HCT116 (cell line): ENCODE measurements at regions not wholly inside any gene's neighbourhood (a gene's known extent, or its start where the extent isn't known, plus 50 kb on each side); places are given as distances from the start of the nearest gene placed in this dataset.

Experiments
- ATAC-seq: fragments of 200-7000 bp; cut with Tn5 transposase; 2 replicates; pipeline ENCODE4 v1.9.1; 2020; ENCODE audit warnings: mild to moderate bottlenecking, moderate library complexity
- BruUV-seq: library from RNA; stranded (reverse); fragments of 400-500 nt; replicated peaks from 2 replicates; lab custom pipeline; 2021; lab: Mats Ljungman, UMichigan
- CTCF ChIA-PET: fragments of 300-600 bp; sonication (Branson Sonifier 250); formaldehyde crosslinking; loops from one replicate; lab custom pipeline; 2021; ENCODE audit warnings: antibody characterized with exemption; lab: Charles Lee
- POLR2A ChIA-PET: fragments of 300-600, 350-600 bp; sonication (Branson Sonifier 250); formaldehyde crosslinking; loops from one replicate; lab custom pipeline; 2021; ENCODE audit warnings: antibody characterized with exemption; lab: Charles Lee
- RAD21 ChIA-PET, 2 experiments: fragments of 300-600 bp; sonication (Branson Sonifier 250); formaldehyde crosslinking; loops; one replicate each; lab custom pipeline; 2023; ENCODE audit warnings: low total read pairs in 2 of 2; ENCODE audit not compliant: uncharacterized antibody in 2 of 2, unreplicated experiment in 2 of 2, low non-redundant PET in 1 of 2; lab: Charles Lee
- DNase-seq: peaks from one replicate; pipeline ENCODE4 v3.0.0-alpha.2; 2010; ENCODE audit warnings: low read depth, low spot score
- H2AFZ ChIP-seq: fragments of 200-600 bp; shearing (Covaris generic), sonication (generic); 2 replicates; pipeline ENCODE4 v1.6.1; 2017; ENCODE audit warnings: low read depth, mixed run types, mixed read lengths, antibody characterized with exemption, low read length; ENCODE audit not compliant: poor library complexity, severe bottlenecking
- H3K27ac ChIP-seq: 2 replicates; pipeline ENCODE4 v1.5.1; 2012; ENCODE audit warnings: low read depth, low read length
- H3K27me3 ChIP-seq: fragments of 200-600 bp; sonication (generic); 2 replicates; pipeline ENCODE4 v1.6.1; 2016; ENCODE audit warnings: mixed run types, low read length, mixed read lengths; ENCODE audit not compliant: insufficient read depth
- H3K36me3 ChIP-seq, 2 experiments: fragments of 200-500 bp in 1 of 2; fragments of 200-600 bp in 1 of 2; sonication (Bioruptor generic) in 1 of 2; sonication (generic) in 1 of 2; 2 replicates each; pipeline versions ENCODE4 v1.5.1 to v1.6.1; 2014 to 2016; ENCODE audit warnings: low read length in 2 of 2, inconsistent platforms in 1 of 2, mixed read lengths in 1 of 2, mixed run types in 1 of 2; ENCODE audit not compliant: insufficient read depth in 2 of 2, control insufficient read depth in 1 of 2
- H3K4me1 ChIP-seq, 2 experiments: fragments of 200-600 bp in 1 of 2; sonication (generic) in 1 of 2; 2 replicates each; pipeline versions ENCODE4 v1.5.1 to v1.6.1; 2012 to 2017; ENCODE audit warnings: low read length in 2 of 2, inconsistent platforms in 1 of 2, mild to moderate bottlenecking in 1 of 2, mixed read lengths in 1 of 2, mixed run types in 1 of 2, moderate library complexity in 1 of 2; ENCODE audit not compliant: insufficient read depth in 2 of 2, control insufficient read depth in 1 of 2
- H3K4me2 ChIP-seq: fragments of 200-600 bp; sonication (generic); 2 replicates; pipeline ENCODE4 v1.6.1; 2017; ENCODE audit warnings: mixed run types, low read length, mixed read lengths
- H3K4me3 ChIP-seq, 2 experiments: fragments of 200-600 bp in 1 of 2; sonication (generic) in 1 of 2; replicated peaks in 1 of 2; 2 replicates each; pipeline ENCODE4 v1.5.1; 2011 to 2016; ENCODE audit warnings: low read length in 2 of 2, control low read depth in 1 of 2, low read depth in 1 of 2, mild to moderate bottlenecking in 1 of 2, mixed read lengths in 1 of 2, mixed run types in 1 of 2
- H3K79me2 ChIP-seq: fragments of 200-600 bp; sonication (generic); 2 replicates; pipeline ENCODE4 v1.6.1; 2017; ENCODE audit warnings: mild to moderate bottlenecking, mixed run types, low read length, moderate library complexity, mixed read lengths; ENCODE audit not compliant: insufficient read depth
- H3K9ac ChIP-seq: fragments of 200-600 bp; sonication (generic); 2 replicates; pipeline ENCODE4 v1.6.1; 2016; ENCODE audit warnings: low read length, mixed read lengths
- H3K9me2 ChIP-seq: fragments of 200-600 bp; sonication (generic), shearing (Covaris generic); 2 replicates; pipeline ENCODE4 v1.6.1; 2017; ENCODE audit warnings: mixed run types, mild to moderate bottlenecking, moderate library complexity; ENCODE audit not compliant: insufficient read depth
- H3K9me3 ChIP-seq, 2 experiments: fragments of 200-500 bp in 1 of 2; fragments of 200-600 bp in 1 of 2; sonication (Bioruptor generic) in 1 of 2; sonication (generic) in 1 of 2; 2 replicates each; pipeline ENCODE4 v1.6.1; 2014 to 2017; ENCODE audit warnings: low read length in 2 of 2, mixed read lengths in 2 of 2, inconsistent platforms in 1 of 2, low read depth in 1 of 2, mild to moderate bottlenecking in 1 of 2, mixed run types in 1 of 2, moderate library complexity in 1 of 2; ENCODE audit not compliant: control insufficient read depth in 1 of 2, insufficient read depth in 1 of 2
- H4K20me1 ChIP-seq: fragments of 200-600 bp; sonication (generic), shearing (Covaris generic); 2 replicates; pipeline ENCODE4 v1.6.1; 2017; ENCODE audit warnings: mixed run types, mild to moderate bottlenecking, moderate library complexity; ENCODE audit not compliant: insufficient read depth
- CBX3 ChIP-seq: IDR thresholded peaks from 2 replicates; pipeline ENCODE4 v1.6.1; 2012; ENCODE audit warnings: low read depth
- CEBPB ChIP-seq: IDR thresholded peaks from 2 replicates; pipeline ENCODE4 v1.6.1; 2012; ENCODE audit warnings: low read depth
- EGR1 ChIP-seq: IDR thresholded peaks from 2 replicates; pipeline ENCODE4 v1.6.1; 2012; ENCODE audit warnings: low read depth
- EZH2 ChIP-seq: fragments of 200-600 bp; sonication (generic); IDR thresholded peaks from 2 replicates; pipeline ENCODE4 v1.6.1; 2017; ENCODE audit warnings: antibody characterized with exemption, mixed run types
- EZH2phosphoT487 ChIP-seq: fragments of 200-600 bp; IDR thresholded peaks from 2 replicates; pipeline ENCODE4 v1.6.1; 2018; ENCODE audit warnings: antibody characterized with exemption, borderline replicate concordance
- FOSL1 ChIP-seq: IDR thresholded peaks from 2 replicates; pipeline ENCODE4 v1.6.1; 2012; ENCODE audit warnings: low read depth
- MAX ChIP-seq: IDR thresholded peaks from 2 replicates; pipeline ENCODE4 v1.6.1; 2012
- POLR2AphosphoS5 ChIP-seq: IDR thresholded peaks from 2 replicates; pipeline ENCODE4 v1.6.1; 2011; ENCODE audit warnings: mild to moderate bottlenecking, low read depth, low read length, moderate library complexity
- RAD21 ChIP-seq: IDR thresholded peaks from 2 replicates; pipeline ENCODE4 v1.6.1; 2012; ENCODE audit warnings: low read depth, mild to moderate bottlenecking
- SRF ChIP-seq: IDR thresholded peaks from 2 replicates; pipeline ENCODE4 v1.6.1; 2012; ENCODE audit warnings: low read depth
- YY1 ChIP-seq: IDR thresholded peaks from 2 replicates; pipeline ENCODE4 v1.6.1; 2011; ENCODE audit warnings: low read length, low read depth, moderate library complexity, mild to moderate bottlenecking; ENCODE audit not compliant: insufficient replicate concordance; ENCODE audit errors: extremely low read depth
- ZNF274 ChIP-seq: fragments of 200-500 bp; sonication (Bioruptor generic); IDR thresholded peaks from 2 replicates; pipeline ENCODE4 v1.6.1; 2014; ENCODE audit warnings: mild to moderate bottlenecking, low read depth, low read length, inconsistent platforms
- intact Hi-C: fragments of 100-400 bp; cut with micrococcal nuclease; formaldehyde crosslinking; loops from 2 replicates; pipeline ENCODE4 v1.10.0; 2022
- TF ChIP-seq, protein P1 (sequence below), 3 experiments: fragments of 200-600 bp in 1 of 3; sonication (generic) in 1 of 3; IDR thresholded peaks in 2 of 3; conservative IDR thresholded peaks in 1 of 3; 2 replicates each; pipeline ENCODE4 v1.5.1; 2012 to 2017; ENCODE audit warnings: low read depth in 2 of 3, low read length in 2 of 3, antibody characterized with exemption in 1 of 3, borderline replicate concordance in 1 of 3, control low read depth in 1 of 3, mild to moderate bottlenecking in 1 of 3, mixed read lengths in 1 of 3, mixed run types in 1 of 3, moderate library complexity in 1 of 3; ENCODE audit not compliant: insufficient read depth in 1 of 3
- TF ChIP-seq, protein P2 (sequence below): IDR thresholded peaks from 2 replicates; pipeline ENCODE4 v1.6.1; 2012; ENCODE audit warnings: low read depth
- TF ChIP-seq, protein P3 (sequence below): IDR thresholded peaks from 2 replicates; pipeline ENCODE4 v1.6.1; 2011; ENCODE audit warnings: mild to moderate bottlenecking, low read length, moderate library complexity; ENCODE audit not compliant: insufficient replicate concordance; ENCODE audit errors: extremely low read depth

DNA sequence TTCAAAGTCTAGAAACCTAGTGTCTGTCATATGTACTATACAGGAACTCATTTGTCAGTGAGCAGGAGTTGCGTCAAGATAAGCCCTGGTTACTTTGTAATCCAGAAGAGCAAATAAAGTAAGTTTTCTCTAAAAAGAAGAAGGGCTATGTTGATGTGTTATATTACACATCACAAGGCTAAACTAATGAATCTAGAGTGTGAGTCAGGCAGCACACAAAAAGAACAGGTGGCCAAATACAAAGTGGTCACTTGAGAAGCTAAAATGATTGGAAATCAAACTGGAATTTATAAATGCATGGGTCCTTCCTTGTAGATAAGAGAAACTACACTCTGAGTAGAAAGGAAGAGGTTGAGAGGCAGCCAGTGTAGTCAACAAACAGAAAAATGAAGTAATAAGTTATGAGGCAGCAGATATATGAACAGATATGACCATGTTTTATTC lies 771.6 kb downstream of the DIPK2A start:
- H4K20me1 ChIP-seq = no peaks in the 10 kb centered on the region
- RAD21 ChIA-PET = no interaction called here
- no peaks in the 10 kb centered on the region for H3K9me3 ChIP-seq
- H3K27ac ChIP-seq = no peak overlapping the region
- intact Hi-C loops = no loop called here
- CTCF ChIA-PET = no interaction called here
- H3K4me3 ChIP-seq = no peak overlapping the region
- H3K9ac ChIP-seq = no peak overlapping the region
- no peaks in the 10 kb centered on the region for H3K79me2 ChIP-seq
- no peaks in the 10 kb centered on the region for H3K9me2 ChIP-seq
- H3K27me3 ChIP-seq = no peaks in the 10 kb centered on the region
- no peaks in the 10 kb centered on the region for H3K36me3 ChIP-seq
- BruUV-seq = no TSS peak
- DNase-seq = no peak
- TF ChIP-seq CEBPB = no peak
- TF ChIP-seq, protein P1, sequence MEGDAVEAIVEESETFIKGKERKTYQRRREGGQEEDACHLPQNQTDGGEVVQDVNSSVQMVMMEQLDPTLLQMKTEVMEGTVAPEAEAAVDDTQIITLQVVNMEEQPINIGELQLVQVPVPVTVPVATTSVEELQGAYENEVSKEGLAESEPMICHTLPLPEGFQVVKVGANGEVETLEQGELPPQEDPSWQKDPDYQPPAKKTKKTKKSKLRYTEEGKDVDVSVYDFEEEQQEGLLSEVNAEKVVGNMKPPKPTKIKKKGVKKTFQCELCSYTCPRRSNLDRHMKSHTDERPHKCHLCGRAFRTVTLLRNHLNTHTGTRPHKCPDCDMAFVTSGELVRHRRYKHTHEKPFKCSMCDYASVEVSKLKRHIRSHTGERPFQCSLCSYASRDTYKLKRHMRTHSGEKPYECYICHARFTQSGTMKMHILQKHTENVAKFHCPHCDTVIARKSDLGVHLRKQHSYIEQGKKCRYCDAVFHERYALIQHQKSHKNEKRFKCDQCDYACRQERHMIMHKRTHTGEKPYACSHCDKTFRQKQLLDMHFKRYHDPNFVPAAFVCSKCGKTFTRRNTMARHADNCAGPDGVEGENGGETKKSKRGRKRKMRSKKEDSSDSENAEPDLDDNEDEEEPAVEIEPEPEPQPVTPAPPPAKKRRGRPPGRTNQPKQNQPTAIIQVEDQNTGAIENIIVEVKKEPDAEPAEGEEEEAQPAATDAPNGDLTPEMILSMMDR (IDR thresholded peaks at IDR 0.05 in 2 of 3, conservative IDR thresholded peaks at IDR 0.05 in 1 of 3; ENCODE audit: borderline replicate concordance in 1 of 3, insufficient read depth in 1 of 3, low read depth in 2 of 3, low read length in 2 of 3) = no peak
- TF ChIP-seq CBX3 = no peak
- TF ChIP-seq POLR2AphosphoS5 = no peak
- no peak for TF ChIP-seq EGR1
- TF ChIP-seq, protein P2, sequence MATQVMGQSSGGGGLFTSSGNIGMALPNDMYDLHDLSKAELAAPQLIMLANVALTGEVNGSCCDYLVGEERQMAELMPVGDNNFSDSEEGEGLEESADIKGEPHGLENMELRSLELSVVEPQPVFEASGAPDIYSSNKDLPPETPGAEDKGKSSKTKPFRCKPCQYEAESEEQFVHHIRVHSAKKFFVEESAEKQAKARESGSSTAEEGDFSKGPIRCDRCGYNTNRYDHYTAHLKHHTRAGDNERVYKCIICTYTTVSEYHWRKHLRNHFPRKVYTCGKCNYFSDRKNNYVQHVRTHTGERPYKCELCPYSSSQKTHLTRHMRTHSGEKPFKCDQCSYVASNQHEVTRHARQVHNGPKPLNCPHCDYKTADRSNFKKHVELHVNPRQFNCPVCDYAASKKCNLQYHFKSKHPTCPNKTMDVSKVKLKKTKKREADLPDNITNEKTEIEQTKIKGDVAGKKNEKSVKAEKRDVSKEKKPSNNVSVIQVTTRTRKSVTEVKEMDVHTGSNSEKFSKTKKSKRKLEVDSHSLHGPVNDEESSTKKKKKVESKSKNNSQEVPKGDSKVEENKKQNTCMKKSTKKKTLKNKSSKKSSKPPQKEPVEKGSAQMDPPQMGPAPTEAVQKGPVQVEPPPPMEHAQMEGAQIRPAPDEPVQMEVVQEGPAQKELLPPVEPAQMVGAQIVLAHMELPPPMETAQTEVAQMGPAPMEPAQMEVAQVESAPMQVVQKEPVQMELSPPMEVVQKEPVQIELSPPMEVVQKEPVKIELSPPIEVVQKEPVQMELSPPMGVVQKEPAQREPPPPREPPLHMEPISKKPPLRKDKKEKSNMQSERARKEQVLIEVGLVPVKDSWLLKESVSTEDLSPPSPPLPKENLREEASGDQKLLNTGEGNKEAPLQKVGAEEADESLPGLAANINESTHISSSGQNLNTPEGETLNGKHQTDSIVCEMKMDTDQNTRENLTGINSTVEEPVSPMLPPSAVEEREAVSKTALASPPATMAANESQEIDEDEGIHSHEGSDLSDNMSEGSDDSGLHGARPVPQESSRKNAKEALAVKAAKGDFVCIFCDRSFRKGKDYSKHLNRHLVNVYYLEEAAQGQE = no peak
- TF ChIP-seq SRF = no peak
- no peak for TF ChIP-seq ZNF274
- TF ChIP-seq RAD21 = no peak
- no peak for TF ChIP-seq EZH2phosphoT487
- TF ChIP-seq, protein P3, sequence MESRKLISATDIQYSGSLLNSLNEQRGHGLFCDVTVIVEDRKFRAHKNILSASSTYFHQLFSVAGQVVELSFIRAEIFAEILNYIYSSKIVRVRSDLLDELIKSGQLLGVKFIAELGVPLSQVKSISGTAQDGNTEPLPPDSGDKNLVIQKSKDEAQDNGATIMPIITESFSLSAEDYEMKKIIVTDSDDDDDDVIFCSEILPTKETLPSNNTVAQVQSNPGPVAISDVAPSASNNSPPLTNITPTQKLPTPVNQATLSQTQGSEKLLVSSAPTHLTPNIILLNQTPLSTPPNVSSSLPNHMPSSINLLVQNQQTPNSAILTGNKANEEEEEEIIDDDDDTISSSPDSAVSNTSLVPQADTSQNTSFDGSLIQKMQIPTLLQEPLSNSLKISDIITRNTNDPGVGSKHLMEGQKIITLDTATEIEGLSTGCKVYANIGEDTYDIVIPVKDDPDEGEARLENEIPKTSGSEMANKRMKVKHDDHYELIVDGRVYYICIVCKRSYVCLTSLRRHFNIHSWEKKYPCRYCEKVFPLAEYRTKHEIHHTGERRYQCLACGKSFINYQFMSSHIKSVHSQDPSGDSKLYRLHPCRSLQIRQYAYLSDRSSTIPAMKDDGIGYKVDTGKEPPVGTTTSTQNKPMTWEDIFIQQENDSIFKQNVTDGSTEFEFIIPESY = no peak
- TF ChIP-seq MAX = no peak
- TF ChIP-seq FOSL1 = no peak
- TF ChIP-seq YY1 = no peak
- TF ChIP-seq EZH2 = no peak
- no peak overlapping the region for H3K4me2 ChIP-seq
- H2AFZ ChIP-seq = no peak overlapping the region
- no peaks in the 10 kb centered on the region for H3K4me1 ChIP-seq
- ATAC-seq = no peak
- POLR2A ChIA-PET = no interaction called here
